ENCODE measurements at regions not wholly inside any gene's neighbourhood (a gene's known extent, or its start where the extent isn't known, plus 50 kb on each side); places are given as distances from the start of the nearest gene placed in this dataset.

DNA sequence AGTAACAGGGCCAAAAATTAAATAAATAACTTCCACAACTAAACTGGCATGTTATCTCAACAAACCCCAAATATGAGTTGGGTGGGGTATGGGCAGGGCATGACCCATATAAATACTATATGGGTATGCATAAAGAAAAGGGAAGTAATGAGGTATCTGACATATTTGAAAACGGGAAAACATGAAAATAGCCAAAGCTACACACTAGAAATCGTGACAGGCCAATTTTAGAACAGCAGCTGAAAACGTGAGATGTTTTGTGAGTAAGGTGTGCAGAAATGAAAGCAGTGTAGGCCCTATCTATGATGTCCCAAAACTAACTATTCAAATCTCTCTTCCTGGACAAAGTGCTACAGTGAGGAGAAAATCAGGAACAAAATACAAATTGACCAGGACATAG lies 537.9 kb upstream of the NR5A2 start:
- TF ChIP-seq POLR2A (IDR thresholded peaks at IDR 0.05) (no peak), CTCF (IDR thresholded peaks at IDR 0.05) (no peak), EP300 (IDR thresholded peaks at IDR 0.05) (no peak), POLR2AphosphoS5 (IDR thresholded peaks at IDR 0.05) (no peak)

Data from sigmoid colon (tissue), 4 donors.